ENCODE measurements at regions not wholly inside any gene's neighbourhood (a gene's known extent, or its start where the extent isn't known, plus 50 kb on each side); places are given as distances from the start of the nearest gene placed in this dataset.

DNA sequence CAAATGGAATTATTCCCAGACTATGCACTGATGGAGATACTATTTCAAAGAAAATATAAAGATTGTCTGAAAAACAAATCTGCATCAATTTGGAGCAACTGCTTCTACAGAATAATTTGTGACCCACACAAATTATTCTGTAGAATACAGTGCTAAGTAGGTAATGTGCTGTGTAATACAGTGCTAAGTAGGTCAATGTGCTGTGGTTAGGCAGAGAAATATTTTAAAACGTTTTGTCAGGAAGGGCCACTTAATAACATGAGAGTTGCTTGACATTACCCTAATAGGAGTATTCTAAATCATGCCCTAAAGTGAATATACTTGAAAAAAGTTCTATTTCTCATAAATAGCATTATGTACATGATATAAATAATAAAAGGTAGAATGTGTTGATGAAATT, 116.5 kb upstream of the KCND2 start:
- no peaks in the 10 kb centered on the region for H4K20me1 ChIP-seq (ENCODE audit: insufficient read depth, low read length)
- no peak overlapping the region for H3K9ac ChIP-seq (ENCODE audit: low read length)
- H3K9me3 ChIP-seq (ENCODE audit: insufficient read depth, low read depth, low read length), result no peaks in the 10 kb centered on the region
- H3K36me3 Mint-ChIP-seq (ENCODE audit: low read depth, unreplicated experiment), result no peaks in the 10 kb centered on the region
- H3K4me1 Mint-ChIP-seq (ENCODE audit: low read depth, unreplicated experiment), result no peaks in the 10 kb centered on the region
- no peak overlapping the region for H3K4me3 ChIP-seq (ENCODE audit: insufficient read depth, low read depth, low read length)
- no peaks in the 10 kb centered on the region for H3K4me1 ChIP-seq (ENCODE audit: insufficient read depth, low read length)
- no peak overlapping the region for H3K4me3 Mint-ChIP-seq (ENCODE audit: unreplicated experiment)
- H2AFZ ChIP-seq (ENCODE audit: low read depth, low read length), result no peak overlapping the region
- no peaks in the 10 kb centered on the region for H3K9me3 Mint-ChIP-seq (ENCODE audit: unreplicated experiment)
- H3K27me3 ChIP-seq (ENCODE audit: insufficient read depth, low read length), result no peaks in the 10 kb centered on the region
- H3K27me3 Mint-ChIP-seq (ENCODE audit: low read depth, unreplicated experiment), result no peaks in the 10 kb centered on the region
- no peak for FAIRE-seq
- H3K27ac ChIP-seq (ENCODE audit: low read depth, low read length), result no peak overlapping the region
- H3K4me2 ChIP-seq (ENCODE audit: low read length), result no peak overlapping the region
- DNase-seq (ENCODE audit: low read depth), result no peak
- TF ChIP-seq, protein P1, sequence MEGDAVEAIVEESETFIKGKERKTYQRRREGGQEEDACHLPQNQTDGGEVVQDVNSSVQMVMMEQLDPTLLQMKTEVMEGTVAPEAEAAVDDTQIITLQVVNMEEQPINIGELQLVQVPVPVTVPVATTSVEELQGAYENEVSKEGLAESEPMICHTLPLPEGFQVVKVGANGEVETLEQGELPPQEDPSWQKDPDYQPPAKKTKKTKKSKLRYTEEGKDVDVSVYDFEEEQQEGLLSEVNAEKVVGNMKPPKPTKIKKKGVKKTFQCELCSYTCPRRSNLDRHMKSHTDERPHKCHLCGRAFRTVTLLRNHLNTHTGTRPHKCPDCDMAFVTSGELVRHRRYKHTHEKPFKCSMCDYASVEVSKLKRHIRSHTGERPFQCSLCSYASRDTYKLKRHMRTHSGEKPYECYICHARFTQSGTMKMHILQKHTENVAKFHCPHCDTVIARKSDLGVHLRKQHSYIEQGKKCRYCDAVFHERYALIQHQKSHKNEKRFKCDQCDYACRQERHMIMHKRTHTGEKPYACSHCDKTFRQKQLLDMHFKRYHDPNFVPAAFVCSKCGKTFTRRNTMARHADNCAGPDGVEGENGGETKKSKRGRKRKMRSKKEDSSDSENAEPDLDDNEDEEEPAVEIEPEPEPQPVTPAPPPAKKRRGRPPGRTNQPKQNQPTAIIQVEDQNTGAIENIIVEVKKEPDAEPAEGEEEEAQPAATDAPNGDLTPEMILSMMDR (IDR thresholded peaks at IDR 0.05; ENCODE audit: insufficient read depth, low read depth, low read length), result no peak
- TF ChIP-seq EZH2 (IDR thresholded peaks at IDR 0.05; ENCODE audit: insufficient read depth, low read length), result no peak
- no peaks in the 10 kb centered on the region for H3K36me3 ChIP-seq (ENCODE audit: insufficient read depth, low read length)
- H3K79me2 ChIP-seq (ENCODE audit: insufficient read depth, low read length), result no peaks in the 10 kb centered on the region
- H3K27ac Mint-ChIP-seq (ENCODE audit: unreplicated experiment), result no peak overlapping the region

DNA sequence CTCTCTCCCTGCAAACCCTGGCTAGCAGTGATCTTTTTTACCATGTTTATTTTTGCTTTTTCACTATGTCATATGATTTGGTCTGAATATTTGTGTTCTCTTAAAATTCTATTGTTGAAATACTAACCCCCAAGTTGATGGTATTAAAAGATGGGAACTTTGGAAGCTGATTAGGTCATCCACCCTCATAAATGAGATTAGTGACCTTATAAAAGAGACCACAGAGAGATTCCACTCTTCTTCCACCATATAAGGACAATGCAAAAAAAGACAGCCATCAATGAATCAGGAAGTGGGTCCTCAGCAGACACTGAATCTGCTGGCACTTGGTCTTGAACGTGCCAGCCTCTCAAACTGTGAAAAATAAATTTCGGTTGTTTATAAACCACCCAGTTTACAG, 112.8 kb upstream of the KCND2 start:
- Mint-ChIP-seq H3K4me1 (ENCODE audit: low read depth, unreplicated experiment) (no peaks in the 10 kb centered on the region), H3K27me3 (ENCODE audit: low read depth, unreplicated experiment) (no peaks in the 10 kb centered on the region), H3K36me3 (ENCODE audit: low read depth, unreplicated experiment) (no peaks in the 10 kb centered on the region), H3K27ac (ENCODE audit: unreplicated experiment) (no peak overlapping the region), H3K4me3 (ENCODE audit: unreplicated experiment) (no peak overlapping the region), H3K9me3 (ENCODE audit: unreplicated experiment) (no peaks in the 10 kb centered on the region)
- Histone ChIP-seq H3K36me3 (ENCODE audit: insufficient read depth, low read length) (no peaks in the 10 kb centered on the region), H4K20me1 (ENCODE audit: insufficient read depth, low read length) (no peaks in the 10 kb centered on the region), H3K4me2 (ENCODE audit: low read length) (no peak overlapping the region), H3K9me3 (ENCODE audit: insufficient read depth, low read depth, low read length) (no peaks in the 10 kb centered on the region), H3K27ac (ENCODE audit: low read depth, low read length) (no peak overlapping the region), H3K79me2 (ENCODE audit: insufficient read depth, low read length) (no peaks in the 10 kb centered on the region), H3K4me1 (ENCODE audit: insufficient read depth, low read length) (no peaks in the 10 kb centered on the region), H2AFZ (ENCODE audit: low read depth, low read length) (no peak overlapping the region), H3K27me3 (ENCODE audit: insufficient read depth, low read length) (no peaks in the 10 kb centered on the region), H3K4me3 (ENCODE audit: insufficient read depth, low read depth, low read length) (no peak overlapping the region), H3K9ac (ENCODE audit: low read length) (no peak overlapping the region)
- DNase-seq (ENCODE audit: low read depth) (no peak), FAIRE-seq (no peak)
- TF ChIP-seq, protein P1 (IDR thresholded peaks at IDR 0.05; ENCODE audit: insufficient read depth, low read depth, low read length), result no peak
- no peak for TF ChIP-seq EZH2 (IDR thresholded peaks at IDR 0.05; ENCODE audit: insufficient read depth, low read length)

DNA sequence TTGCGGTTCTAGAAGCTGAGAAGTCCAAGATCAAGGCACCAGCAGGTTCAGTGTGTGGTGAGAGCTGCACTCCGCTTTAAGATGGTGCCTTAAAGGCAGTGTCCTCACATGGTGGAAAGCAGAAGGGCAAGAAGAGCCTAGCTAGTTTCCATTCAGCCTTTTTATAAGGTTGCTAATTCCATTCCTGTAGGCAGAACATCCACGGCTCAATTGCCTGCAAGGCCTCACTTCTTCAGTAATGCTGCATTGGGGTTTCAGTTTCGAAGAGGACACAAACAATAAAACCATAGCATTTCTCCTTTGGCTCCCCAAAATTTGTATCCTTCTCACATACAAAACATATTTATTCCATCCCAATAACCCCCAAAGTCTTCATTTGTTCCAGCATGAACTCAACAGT, 109.5 kb upstream of the KCND2 start:
- Histone ChIP-seq H3K4me3 (ENCODE audit: insufficient read depth, low read depth, low read length) (no peak overlapping the region), H4K20me1 (ENCODE audit: insufficient read depth, low read length) (no peaks in the 10 kb centered on the region), H2AFZ (ENCODE audit: low read depth, low read length) (no peak overlapping the region), H3K4me2 (ENCODE audit: low read length) (no peak overlapping the region), H3K9me3 (ENCODE audit: insufficient read depth, low read depth, low read length) (no peaks in the 10 kb centered on the region), H3K9ac (ENCODE audit: low read length) (no peak overlapping the region), H3K27ac (ENCODE audit: low read depth, low read length) (no peak overlapping the region), H3K27me3 (ENCODE audit: insufficient read depth, low read length) (no peaks in the 10 kb centered on the region), H3K36me3 (ENCODE audit: insufficient read depth, low read length) (no peaks in the 10 kb centered on the region), H3K79me2 (ENCODE audit: insufficient read depth, low read length) (no peaks in the 10 kb centered on the region), H3K4me1 (ENCODE audit: insufficient read depth, low read length) (no peaks in the 10 kb centered on the region)
- FAIRE-seq, result no peak
- no peak for DNase-seq (ENCODE audit: low read depth)
- H3K36me3 Mint-ChIP-seq (ENCODE audit: low read depth, unreplicated experiment), result no peaks in the 10 kb centered on the region
- TF ChIP-seq EZH2 (IDR thresholded peaks at IDR 0.05; ENCODE audit: insufficient read depth, low read length), result no peak
- TF ChIP-seq, protein P1 (IDR thresholded peaks at IDR 0.05; ENCODE audit: insufficient read depth, low read depth, low read length), result no peak
- no peaks in the 10 kb centered on the region for H3K4me1 Mint-ChIP-seq (ENCODE audit: low read depth, unreplicated experiment)
- no peaks in the 10 kb centered on the region for H3K27me3 Mint-ChIP-seq (ENCODE audit: low read depth, unreplicated experiment)
- H3K4me3 Mint-ChIP-seq (ENCODE audit: unreplicated experiment), result no peak overlapping the region
- no peaks in the 10 kb centered on the region for H3K9me3 Mint-ChIP-seq (ENCODE audit: unreplicated experiment)
- no peak overlapping the region for H3K27ac Mint-ChIP-seq (ENCODE audit: unreplicated experiment)

All from astrocyte (in vitro differentiated cells and primary cell).